ENCODE measurements at regions not wholly inside any gene's neighbourhood (a gene's known extent, or its start where the extent isn't known, plus 50 kb on each side); places are given as distances from the start of the nearest gene placed in this dataset.

GRCh38 chr3:73236867-73237266, 175.4 kb downstream of the EBLN2 start:
- H3K9me1 ChIP-seq (ENCODE audit: insufficient read depth, low read length): no peaks in the 10 kb centered on the region
- no peak overlapping the region for H3K23ac ChIP-seq (ENCODE audit: low read depth, low read length)
- CTCF ChIA-PET: no interaction called here
- intact Hi-C loops (cut with micrococcal nuclease): loop anchor here (10.0 kb wide), 1 partner anchor 472 kb away; no protein-coding TSS in a partner anchor
- DNase-seq: no peak
- POLR2A ChIA-PET (ENCODE audit: unreplicated experiment): no interaction called here
- in situ Hi-C loops (cut with MboI; ENCODE audit: low sequenced_read_pairs): no loop called here
- no peak overlapping the region for H2AK9ac ChIP-seq (replicated peaks; ENCODE audit: low read depth, low read length, poor library complexity)
- no peak for ATAC-seq (ENCODE audit: low read depth)
- no peak for TF ChIP-seq MAFK (IDR thresholded peaks at IDR 0.05; ENCODE audit: low read depth, low read length)
- TF ChIP-seq CTCF (conservative IDR thresholded peaks at IDR 0.05; ENCODE audit: low read depth, low read length): no peak
- no peak for TF ChIP-seq USF2 (IDR thresholded peaks at IDR 0.05; ENCODE audit: low read depth, low read length)
- no peak for TF ChIP-seq FOS (IDR thresholded peaks at IDR 0.05; ENCODE audit: low read depth, low read length)
- TF ChIP-seq MXI1 (IDR thresholded peaks at IDR 0.05; ENCODE audit: borderline replicate concordance, low read depth, low read length): no peak
- TF ChIP-seq CEBPB (IDR thresholded peaks at IDR 0.05; ENCODE audit: low read depth, low read length): no peak
- TF ChIP-seq ELK1 (IDR thresholded peaks at IDR 0.05; ENCODE audit: borderline replicate concordance, low read depth, low read length): no peak
- TF ChIP-seq MAZ (IDR thresholded peaks at IDR 0.05; ENCODE audit: borderline replicate concordance, low read depth, low read length): no peak
- TF ChIP-seq NFE2L2 (IDR thresholded peaks at IDR 0.05; ENCODE audit: low read depth, low read length): no peak
- TF ChIP-seq RFX5 (IDR thresholded peaks at IDR 0.05; ENCODE audit: low read depth, low read length): no peak
- TF ChIP-seq CHD1 (IDR thresholded peaks at IDR 0.05; ENCODE audit: low read depth, low read length): no peak
- no peak for TF ChIP-seq RCOR1 (IDR thresholded peaks at IDR 0.05; ENCODE audit: insufficient replicate concordance, low read length)
- no peak for TF ChIP-seq BHLHE40 (IDR thresholded peaks at IDR 0.05; ENCODE audit: low read depth, low read length)
- TF ChIP-seq RAD21 (IDR thresholded peaks at IDR 0.05; ENCODE audit: low read length): no peak
- no peak for TF ChIP-seq POLR2A (IDR thresholded peaks at IDR 0.05; ENCODE audit: low read depth, low read length)
- no peak for TF ChIP-seq SMC3 (IDR thresholded peaks at IDR 0.05; ENCODE audit: low read depth, low read length)
- no peak overlapping the region for H3K27ac ChIP-seq (ENCODE audit: insufficient read depth, low read length)
- no peak overlapping the region for H4K8ac ChIP-seq (ENCODE audit: low read depth in 2 of 2, low read length in 2 of 2)
- no peak overlapping the region for H2BK15ac ChIP-seq (ENCODE audit: low read depth, low read length)
- no peak overlapping the region for H3K18ac ChIP-seq (ENCODE audit: low read depth, low read length)
- H3K4me2 ChIP-seq (ENCODE audit: low read depth, low read length): no peak overlapping the region
- no peaks in the 10 kb centered on the region for H3K9me3 ChIP-seq (ENCODE audit: control insufficient read depth, insufficient read depth, low read length)
- no peak overlapping the region for H3K9ac ChIP-seq (ENCODE audit: low read depth, low read length)
- no CpG with 5 or more reads among the region's 5 CpGs for WGBS, 2 experiments (ENCODE audit: extremely low coverage in 2 of 2, insufficient read length in 1 of 2)
- no peak overlapping the region for H2BK5ac ChIP-seq (ENCODE audit: low read depth, low read length, poor library complexity, severe bottlenecking)
- H2BK120ac ChIP-seq (ENCODE audit: low read depth, low read length): no peak overlapping the region
- H3K4me1 ChIP-seq (ENCODE audit: control insufficient read depth, insufficient read depth, low read length): no peaks in the 10 kb centered on the region
- no peak overlapping the region for H4K5ac ChIP-seq (ENCODE audit: low read depth, low read length)
- H4K20me1 ChIP-seq (ENCODE audit: insufficient read depth, low read length): no peaks in the 10 kb centered on the region
- dilution Hi-C loops (cut with HindIII; ENCODE audit: low sequenced_read_pairs, unreplicated experiment): no loop called here
- H3K4ac ChIP-seq (ENCODE audit: low read depth, low read length): no peak overlapping the region
- BruUV-seq (replicated peaks): no TSS peak
- no peaks in the 10 kb centered on the region for H3K79me1 ChIP-seq (ENCODE audit: low read depth in 1 of 2, low read length in 2 of 2)
- no peaks in the 10 kb centered on the region for H3K36me3 ChIP-seq (ENCODE audit: control insufficient read depth, insufficient read depth, low read length)
- no peak overlapping the region for H3K56ac ChIP-seq (ENCODE audit: extremely low read depth, insufficient read depth, low read length)
- no peak overlapping the region for H2AFZ ChIP-seq (replicated peaks; ENCODE audit: low read length, poor library complexity)
- no peak overlapping the region for H2BK20ac ChIP-seq (ENCODE audit: low read depth, low read length)
- no peak overlapping the region for H2AK5ac ChIP-seq (ENCODE audit: low read depth, low read length)
- H4K91ac ChIP-seq (ENCODE audit: insufficient read depth, low read depth, low read length): no peak overlapping the region
- H3K4me3 ChIP-seq (ENCODE audit: insufficient read depth, low read depth, low read length): no peak overlapping the region
- H3K14ac ChIP-seq (replicated peaks; ENCODE audit: low read depth, low read length): no peak overlapping the region
- no peaks in the 10 kb centered on the region; the same call in 1 of the 2 replicates for H3K27me3 ChIP-seq (ENCODE audit: control insufficient read depth, insufficient read depth, low read length)
